Amygdala (tissue), 56 donors: ENCODE measurements at regions not wholly inside any gene's neighbourhood (a gene's known extent, or its start where the extent isn't known, plus 50 kb on each side); places are given as distances from the start of the nearest gene placed in this dataset.
A peak's percentile ranks its signal among the peaks of the same experiment; 100 is the strongest.

ENCODE experiments used
- DNase-seq, 56 donors: peaks; one replicate each; lab custom pipeline; 2025; lab: John Stamatoyannopoulos, UW

GRCh38 chr13:85545771-85546170, 253.4 kb downstream of the SLITRK6 start:
- DNase-seq: no peak

GRCh38 chr13:85544756-85545155, 254.5 kb downstream of the SLITRK6 start:
- no peak for DNase-seq

- DNase-seq: no peak
Measured at GRCh38 chr13:85543144-85543543, 256.1 kb downstream of the SLITRK6 start.

- DNase-seq: no peak
Measured at GRCh38 chr13:85541476-85541875, 257.7 kb downstream of the SLITRK6 start.

GRCh38 chr13:85538957-85539356, 260.3 kb downstream of the SLITRK6 start:
- no peak for DNase-seq

- no peak for DNase-seq
Measured at GRCh38 chr13:85537601-85538000, 261.6 kb downstream of the SLITRK6 start.

GRCh38 chr13:85536706-85537105, 262.5 kb downstream of the SLITRK6 start:
- DNase-seq: no peak

GRCh38 chr13:85535316-85536084, 263.7 kb downstream of the SLITRK6 start:
- DNase-seq: no peak

GRCh38 chr13:85533911-85534310, 265.3 kb downstream of the SLITRK6 start:
- DNase-seq: no peak

GRCh38 chr13:85529218-85529594, 270.0 kb downstream of the SLITRK6 start:
- DNase-seq: peak in 1 of 56 donors; percentile 32

- peak in 11 of 56 donors; percentile 4 to 34 (median 12) for DNase-seq
Measured at GRCh38 chr13:85528491-85529217, 270.6 kb downstream of the SLITRK6 start.

GRCh38 chr13:85527316-85527715, 271.9 kb downstream of the SLITRK6 start:
- DNase-seq: no peak

- DNase-seq: no peak
Measured at GRCh38 chr13:85525411-85525810, 273.8 kb downstream of the SLITRK6 start.

- DNase-seq: no peak
Measured at GRCh38 chr13:85521657-85522056, 277.6 kb downstream of the SLITRK6 start.

GRCh38 chr13:85520445-85520844, 278.8 kb downstream of the SLITRK6 start:
- DNase-seq: no peak

GRCh38 chr13:85519363-85519762, 279.9 kb downstream of the SLITRK6 start:
- no peak for DNase-seq

- DNase-seq: no peak
Measured at GRCh38 chr13:85512421-85512820, 286.8 kb downstream of the SLITRK6 start.

- DNase-seq: no peak
Measured at GRCh38 chr13:85509512-85509911, 289.7 kb downstream of the SLITRK6 start.

GRCh38 chr13:85508683-85509329, 290.4 kb downstream of the SLITRK6 start:
- DNase-seq: no peak

GRCh38 chr13:85503797-85504196, 295.4 kb downstream of the SLITRK6 start:
- DNase-seq: no peak

- no peak for DNase-seq
Measured at GRCh38 chr13:85501616-85502015, 297.6 kb downstream of the SLITRK6 start.
